ENCODE measurements at regions not wholly inside any gene's neighbourhood (a gene's known extent, or its start where the extent isn't known, plus 50 kb on each side); places are given as distances from the start of the nearest gene placed in this dataset.
"Not testable (repeated sequence)": the region's sequence is repeated elsewhere in the genome, so short reads cannot be mapped to it uniquely, and the experiment has no call there.

GRCh38 chr14:83913476-83913875, 1616.5 kb upstream of the FLRT2 start:
- H4K20me1 ChIP-seq (replicated peaks; ENCODE audit: insufficient read depth) = no peaks in the 10 kb centered on the region
- H3K27ac ChIP-seq (ENCODE audit: low read depth) = no peak overlapping the region
- TF ChIP-seq, protein P1, sequence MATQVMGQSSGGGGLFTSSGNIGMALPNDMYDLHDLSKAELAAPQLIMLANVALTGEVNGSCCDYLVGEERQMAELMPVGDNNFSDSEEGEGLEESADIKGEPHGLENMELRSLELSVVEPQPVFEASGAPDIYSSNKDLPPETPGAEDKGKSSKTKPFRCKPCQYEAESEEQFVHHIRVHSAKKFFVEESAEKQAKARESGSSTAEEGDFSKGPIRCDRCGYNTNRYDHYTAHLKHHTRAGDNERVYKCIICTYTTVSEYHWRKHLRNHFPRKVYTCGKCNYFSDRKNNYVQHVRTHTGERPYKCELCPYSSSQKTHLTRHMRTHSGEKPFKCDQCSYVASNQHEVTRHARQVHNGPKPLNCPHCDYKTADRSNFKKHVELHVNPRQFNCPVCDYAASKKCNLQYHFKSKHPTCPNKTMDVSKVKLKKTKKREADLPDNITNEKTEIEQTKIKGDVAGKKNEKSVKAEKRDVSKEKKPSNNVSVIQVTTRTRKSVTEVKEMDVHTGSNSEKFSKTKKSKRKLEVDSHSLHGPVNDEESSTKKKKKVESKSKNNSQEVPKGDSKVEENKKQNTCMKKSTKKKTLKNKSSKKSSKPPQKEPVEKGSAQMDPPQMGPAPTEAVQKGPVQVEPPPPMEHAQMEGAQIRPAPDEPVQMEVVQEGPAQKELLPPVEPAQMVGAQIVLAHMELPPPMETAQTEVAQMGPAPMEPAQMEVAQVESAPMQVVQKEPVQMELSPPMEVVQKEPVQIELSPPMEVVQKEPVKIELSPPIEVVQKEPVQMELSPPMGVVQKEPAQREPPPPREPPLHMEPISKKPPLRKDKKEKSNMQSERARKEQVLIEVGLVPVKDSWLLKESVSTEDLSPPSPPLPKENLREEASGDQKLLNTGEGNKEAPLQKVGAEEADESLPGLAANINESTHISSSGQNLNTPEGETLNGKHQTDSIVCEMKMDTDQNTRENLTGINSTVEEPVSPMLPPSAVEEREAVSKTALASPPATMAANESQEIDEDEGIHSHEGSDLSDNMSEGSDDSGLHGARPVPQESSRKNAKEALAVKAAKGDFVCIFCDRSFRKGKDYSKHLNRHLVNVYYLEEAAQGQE (IDR thresholded peaks at IDR 0.05; ENCODE audit: unreplicated experiment) = no peak
- H3F3A ChIP-seq (replicated peaks; ENCODE audit: low read depth) = no peaks in the 10 kb centered on the region
- H3K4me1 ChIP-seq (ENCODE audit: insufficient read depth) = no peaks in the 10 kb centered on the region
- H3K4me3 ChIP-seq = no peak overlapping the region
- H3K27me3 ChIP-seq (ENCODE audit: insufficient read depth) = no peaks in the 10 kb centered on the region
- no peaks in the 10 kb centered on the region for H3K36me3 Mint-ChIP-seq (ENCODE audit: low read depth)
- H3K4me3 Mint-ChIP-seq = no peak overlapping the region
- peaks cover 5% of the 10 kb centered on the region; the same call in 2 of the 3 replicates for H3K4me1 Mint-ChIP-seq
- H3K79me2 ChIP-seq (replicated peaks; ENCODE audit: insufficient read depth) = no peaks in the 10 kb centered on the region
- H3K27ac Mint-ChIP-seq = no peak overlapping the region
- H3K27me3 Mint-ChIP-seq (ENCODE audit: insufficient read depth, low read depth, poor library complexity) = no peaks in the 10 kb centered on the region
- ATAC-seq (no peak), DNase-seq (ENCODE audit: low spot score) (no peak)
- H3K36me3 ChIP-seq (ENCODE audit: insufficient read depth) = no peaks in the 10 kb centered on the region
- H3K4me2 ChIP-seq = no peak overlapping the region
- H3K9me3 Mint-ChIP-seq = no peaks in the 10 kb centered on the region
- H2AFZ ChIP-seq = no peak overlapping the region
- H3K9me2 ChIP-seq (ENCODE audit: insufficient read depth) = no peaks in the 10 kb centered on the region; the same call in none of the 2 replicates

DNA sequence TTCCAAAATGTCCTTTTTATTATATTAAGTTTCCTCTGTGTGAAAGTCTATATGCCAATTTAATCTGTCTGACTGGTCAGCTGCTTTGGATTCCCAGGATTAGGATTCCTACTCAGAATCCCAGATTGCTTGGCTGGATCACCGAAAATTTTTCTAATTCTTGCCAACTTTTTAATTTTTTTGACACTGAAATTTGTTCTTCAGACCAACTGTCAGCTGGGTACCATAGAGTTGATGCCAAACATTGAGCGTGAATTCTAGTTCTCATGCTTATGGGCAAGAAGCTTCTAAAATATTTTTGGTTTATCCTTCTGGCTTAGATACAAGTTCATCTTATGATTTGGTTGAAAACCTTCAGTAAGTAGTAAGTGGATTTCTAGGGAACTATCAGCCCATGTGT, 1611.4 kb upstream of the FLRT2 start:
- ATAC-seq (no peak), DNase-seq (ENCODE audit: low spot score) (no peak)
- 0 out of 3 replicates have a peak, but pooled peaks cover 3% of the 10 kb centered on the region for H3K4me1 Mint-ChIP-seq
- Histone ChIP-seq H3K27me3 (ENCODE audit: insufficient read depth) (no peaks in the 10 kb centered on the region), H3K36me3 (ENCODE audit: insufficient read depth) (no peaks in the 10 kb centered on the region), H3K79me2 (replicated peaks; ENCODE audit: insufficient read depth) (no peaks in the 10 kb centered on the region), H3F3A (replicated peaks; ENCODE audit: low read depth) (no peaks in the 10 kb centered on the region), H3K4me2 (no peak overlapping the region), H2AFZ (no peak overlapping the region), H3K27ac (ENCODE audit: low read depth) (no peak overlapping the region), H4K20me1 (replicated peaks; ENCODE audit: insufficient read depth) (no peaks in the 10 kb centered on the region), H3K9me2 (ENCODE audit: insufficient read depth) (peaks cover under 1% of the 10 kb centered on the region), H3K4me3 (no peak overlapping the region), H3K4me1 (ENCODE audit: insufficient read depth) (no peaks in the 10 kb centered on the region)
- H3K9me3 Mint-ChIP-seq = no peaks in the 10 kb centered on the region
- H3K36me3 Mint-ChIP-seq (ENCODE audit: low read depth) = no peaks in the 10 kb centered on the region
- H3K4me3 Mint-ChIP-seq = no peak overlapping the region
- no peaks in the 10 kb centered on the region for H3K27me3 Mint-ChIP-seq (ENCODE audit: insufficient read depth, low read depth, poor library complexity)
- no peak overlapping the region for H3K27ac Mint-ChIP-seq
- no peak for TF ChIP-seq CREB1 (CRISPR knock-in tag; IDR thresholded peaks at IDR 0.05; ENCODE audit: low read depth)

DNA sequence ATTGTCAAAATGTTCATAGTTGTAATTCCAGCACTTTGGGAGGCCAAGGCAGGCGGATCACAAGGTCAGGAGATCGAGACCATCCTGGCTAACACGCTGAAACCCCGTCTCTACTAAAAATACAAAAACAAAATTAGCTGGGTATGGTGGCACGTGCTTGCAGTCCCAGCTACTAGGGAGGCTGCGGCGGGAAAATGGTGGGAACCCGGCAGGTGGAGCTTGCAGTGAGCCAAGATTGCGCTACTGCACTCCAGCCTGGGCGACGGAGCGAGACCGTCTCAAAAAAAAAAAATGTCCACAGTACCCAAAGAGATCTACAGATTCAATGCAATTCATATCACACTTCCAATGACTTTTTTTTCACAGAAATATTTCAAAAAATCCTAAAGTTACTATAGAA, 1610.3 kb upstream of the FLRT2 start:
- not testable (repeated sequence) for H3K4me3 Mint-ChIP-seq; ATAC-seq; H2AFZ ChIP-seq; H3K36me3 ChIP-seq (ENCODE audit: insufficient read depth); H3K9me3 Mint-ChIP-seq; H3K27ac Mint-ChIP-seq; H3K9me2 ChIP-seq (ENCODE audit: insufficient read depth); H3K4me3 ChIP-seq; H3F3A ChIP-seq (replicated peaks; ENCODE audit: low read depth); H3K27me3 ChIP-seq (ENCODE audit: insufficient read depth); H3K4me1 ChIP-seq (ENCODE audit: insufficient read depth); DNase-seq (ENCODE audit: low spot score); H3K79me2 ChIP-seq (replicated peaks; ENCODE audit: insufficient read depth); H3K27me3 Mint-ChIP-seq (ENCODE audit: insufficient read depth, low read depth, poor library complexity); H3K27ac ChIP-seq (ENCODE audit: low read depth); H3K4me1 Mint-ChIP-seq; H3K4me2 ChIP-seq; H3K36me3 Mint-ChIP-seq (ENCODE audit: low read depth); H4K20me1 ChIP-seq (replicated peaks; ENCODE audit: insufficient read depth)

All from GM23338 (cell line).